Lung (tissue), 11 donors: ENCODE measurements at regions not wholly inside any gene's neighbourhood (a gene's known extent, or its start where the extent isn't known, plus 50 kb on each side); places are given as distances from the start of the nearest gene placed in this dataset.

ENCODE experiments used
- ATAC-seq: fragments of 200-7000 bp; cut with Tn5 transposase; one replicate; pipeline ENCODE4 v1.9.1; 2020; ENCODE audit warnings: moderate number of reproducible peaks; ENCODE audit not compliant: insufficient read depth, low FRiP score
- DNase-seq, 3 donors: peaks; one replicate each; pipeline ENCODE4 v3.0.0-alpha.2; 2013 to 2017
- H3K27ac ChIP-seq, 2 donors: one replicate each; pipeline ENCODE4 v1.5.1; 2013; ENCODE audit warnings: mild to moderate bottlenecking in 2 of 2, moderate library complexity in 2 of 2, control low read depth in 1 of 2, inconsistent platforms in 1 of 2, low read depth in 1 of 2, low read length in 1 of 2
- H3K27me3 ChIP-seq, 3 donors: one replicate each; pipeline ENCODE4 v1.5.1; 2013; ENCODE audit warnings: low read length in 2 of 3; ENCODE audit not compliant: control insufficient read depth in 3 of 3, insufficient read depth in 3 of 3
- H3K36me3 ChIP-seq, 4 donors: one replicate each; pipeline ENCODE4 v1.5.1; 2013; ENCODE audit warnings: low read length in 4 of 4, mild to moderate bottlenecking in 1 of 4, moderate library complexity in 1 of 4; ENCODE audit not compliant: control insufficient read depth in 4 of 4, insufficient read depth in 4 of 4
- H3K4me1 ChIP-seq, 5 donors: one replicate each; pipeline ENCODE4 v1.5.1; 2013; ENCODE audit warnings: low read length in 5 of 5, mild to moderate bottlenecking in 2 of 5, moderate library complexity in 1 of 5; ENCODE audit not compliant: control insufficient read depth in 5 of 5, insufficient read depth in 5 of 5
- H3K4me3 ChIP-seq: one replicate; pipeline ENCODE4 v1.5.1; 2013; ENCODE audit warnings: mild to moderate bottlenecking, control low read depth, moderate library complexity
- H3K9ac ChIP-seq, 2 donors: one replicate each; pipeline ENCODE4 v1.5.1; 2013; ENCODE audit warnings: low read length in 2 of 2, control low read depth in 1 of 2; ENCODE audit not compliant: insufficient read depth in 1 of 2
- H3K9me3 ChIP-seq, 4 donors: one replicate each; pipeline ENCODE4 v1.5.1; 2013; ENCODE audit warnings: low read length in 3 of 4, mild to moderate bottlenecking in 1 of 4, moderate library complexity in 1 of 4; ENCODE audit not compliant: control insufficient read depth in 4 of 4, insufficient read depth in 3 of 4
- WGBS, 2 donors: extraction: QIAGEN DNeasy Blood & Tissue Kit; methylation state at CpG; one replicate each; pipeline ENCODE4 v1.1.7; 2013; 5-methylcytosine and 5-hydroxymethylcytosine counted together
- TF ChIP-seq, protein P1 (sequence below): IDR thresholded peaks from 2 replicates; pipeline ENCODE4 v1.5.1; 2012; ENCODE audit warnings: mild to moderate bottlenecking; ENCODE audit errors: control extremely low read depth, extremely low read depth
- donor health status: control.
- donor health status: control.
- donor health status: Bipolar disorder and iron deficiency.
- donor health status: healthy.
- donor health status: DM: yes; HTN: yes; CAD: no.

- Histone ChIP-seq H3K4me1 (peaks cover 0 to 16% (median 7%) of the 10 kb centered on the region in 5 donors), H3K9ac (no peak overlapping the region), H3K27me3 (no peaks in the 10 kb centered on the region), H3K4me3 (no peak overlapping the region), H3K27ac (no peak overlapping the region), H3K36me3 (no peaks in the 10 kb centered on the region), H3K9me3 (no peaks in the 10 kb centered on the region)
- 66 to 77% methylated on average over 2 of the region's 2 CpGs for WGBS, 2 donors
- DNase-seq (peak in 1 of 3 donors; percentile 24), ATAC-seq (no peak)
- TF ChIP-seq, protein P1, sequence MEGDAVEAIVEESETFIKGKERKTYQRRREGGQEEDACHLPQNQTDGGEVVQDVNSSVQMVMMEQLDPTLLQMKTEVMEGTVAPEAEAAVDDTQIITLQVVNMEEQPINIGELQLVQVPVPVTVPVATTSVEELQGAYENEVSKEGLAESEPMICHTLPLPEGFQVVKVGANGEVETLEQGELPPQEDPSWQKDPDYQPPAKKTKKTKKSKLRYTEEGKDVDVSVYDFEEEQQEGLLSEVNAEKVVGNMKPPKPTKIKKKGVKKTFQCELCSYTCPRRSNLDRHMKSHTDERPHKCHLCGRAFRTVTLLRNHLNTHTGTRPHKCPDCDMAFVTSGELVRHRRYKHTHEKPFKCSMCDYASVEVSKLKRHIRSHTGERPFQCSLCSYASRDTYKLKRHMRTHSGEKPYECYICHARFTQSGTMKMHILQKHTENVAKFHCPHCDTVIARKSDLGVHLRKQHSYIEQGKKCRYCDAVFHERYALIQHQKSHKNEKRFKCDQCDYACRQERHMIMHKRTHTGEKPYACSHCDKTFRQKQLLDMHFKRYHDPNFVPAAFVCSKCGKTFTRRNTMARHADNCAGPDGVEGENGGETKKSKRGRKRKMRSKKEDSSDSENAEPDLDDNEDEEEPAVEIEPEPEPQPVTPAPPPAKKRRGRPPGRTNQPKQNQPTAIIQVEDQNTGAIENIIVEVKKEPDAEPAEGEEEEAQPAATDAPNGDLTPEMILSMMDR: no peak
These were observed 107.0 kb downstream of the FAM76B start for GRCh38 chr11:95682552-95682951.

- Histone ChIP-seq H3K9ac (peak overlapping the region in 1 of 2 donors; percentile 34), H3K9me3 (no peaks in the 10 kb centered on the region), H3K4me3 (no peak overlapping the region), H3K27me3 (no peaks in the 10 kb centered on the region), H3K36me3 (no peaks in the 10 kb centered on the region), H3K4me1 (peaks cover 0 to 16% (median 7%) of the 10 kb centered on the region in 5 donors), H3K27ac (no peak overlapping the region)
- DNase-seq: peak; percentile 36 to 93 (median 86)
- ATAC-seq: peak; percentile 78
- TF ChIP-seq, protein P1: no peak
- WGBS, 2 donors: 55 to 74% methylated on average over 3 of the region's 3 CpGs
These were observed 109.2 kb downstream of the FAM76B start for GRCh38 chr11:95680169-95680929.

- H3K27me3 ChIP-seq: no peaks in the 10 kb centered on the region
- WGBS, 2 donors: 98 to 99% methylated on average over 4 of the region's 4 CpGs
- no peak overlapping the region for H3K4me3 ChIP-seq
- H3K36me3 ChIP-seq: no peaks in the 10 kb centered on the region
- H3K4me1 ChIP-seq: peaks cover 0 to 16% (median 7%) of the 10 kb centered on the region in 5 donors
- TF ChIP-seq, protein P1: no peak
- H3K9me3 ChIP-seq: no peaks in the 10 kb centered on the region
- DNase-seq (no peak), ATAC-seq (no peak)
- no peak overlapping the region for H3K27ac ChIP-seq
- H3K9ac ChIP-seq: no peak overlapping the region
These were observed 110.6 kb downstream of the FAM76B start for GRCh38 chr11:95678988-95679387.
